Left hindlimb (tissue), 1 donor: ENCODE measurements at regions not wholly inside any gene's neighbourhood (a gene's known extent, or its start where the extent isn't known, plus 50 kb on each side); places are given as distances from the start of the nearest gene placed in this dataset.

Experiments
- DNase-seq: peaks from one replicate; pipeline ENCODE4 v3.0.0-alpha.2; 2018

GRCh38 chr6:167643223-167643622 is 183.5 kb upstream of the AFDN start:
- DNase-seq, result no peak

- no peak for DNase-seq
Observed at GRCh38 chr6:167643716-167644115, 183.0 kb upstream of the AFDN start.

GRCh38 chr6:167644412-167645132 is 182.1 kb upstream of the AFDN start:
- no peak for DNase-seq

GRCh38 chr6:167645368-167645767 is 181.3 kb upstream of the AFDN start:
- no peak for DNase-seq

- DNase-seq, result no peak
Observed at GRCh38 chr6:167647306-167647705, 179.4 kb upstream of the AFDN start.

GRCh38 chr6:167647737-167648470 is 178.8 kb upstream of the AFDN start:
- no peak for DNase-seq

GRCh38 chr6:167648501-167649278 is 178.0 kb upstream of the AFDN start:
- DNase-seq, result no peak

- DNase-seq, result no peak
Observed at GRCh38 chr6:167649476-167649875, 177.2 kb upstream of the AFDN start.

- no peak for DNase-seq
Observed at GRCh38 chr6:167650730-167651317, 175.9 kb upstream of the AFDN start.

GRCh38 chr6:167651318-167652041 is 175.2 kb upstream of the AFDN start:
- DNase-seq, result no peak

- no peak for DNase-seq
Observed at GRCh38 chr6:167652042-167652700, 174.5 kb upstream of the AFDN start.

GRCh38 chr6:167652701-167653095 is 174.0 kb upstream of the AFDN start:
- DNase-seq, result no peak

GRCh38 chr6:167653561-167653960 is 173.2 kb upstream of the AFDN start:
- no peak for DNase-seq

GRCh38 chr6:167654389-167654788 is 172.3 kb upstream of the AFDN start:
- DNase-seq, result no peak

GRCh38 chr6:167655174-167655821 is 171.4 kb upstream of the AFDN start:
- no peak for DNase-seq

GRCh38 chr6:167658106-167658505 is 168.6 kb upstream of the AFDN start:
- no peak for DNase-seq

GRCh38 chr6:167659046-167659445 is 167.7 kb upstream of the AFDN start:
- no peak for DNase-seq

- no peak for DNase-seq
Observed at GRCh38 chr6:167660424-167660823, 166.3 kb upstream of the AFDN start.

GRCh38 chr6:167660944-167661551 is 165.7 kb upstream of the AFDN start:
- no peak for DNase-seq

- DNase-seq, result peak; percentile 73
Observed at GRCh38 chr6:167661552-167662044, 165.1 kb upstream of the AFDN start.
